Naive B cell (primary cell): ENCODE measurements at regions not wholly inside any gene's neighbourhood (a gene's known extent, or its start where the extent isn't known, plus 50 kb on each side); places are given as distances from the start of the nearest gene placed in this dataset.
A peak's percentile ranks its signal among the peaks of the same experiment; 100 is the strongest.

Experiments used
- ATAC-seq, 2 donors: fragments of 150-1000 bp; cut with Tn5 transposase; 2 replicates each; pipeline ENCODE4 v1.10.0; 2021; ENCODE audit warnings: low read depth in 2 of 2, mild to moderate bottlenecking in 2 of 2, moderate library complexity in 2 of 2
- DNase-seq: peaks from one replicate; pipeline ENCODE4 v3.0.0; 2022
- H3K27ac Mint-ChIP-seq, 6 donors: one replicate each; pipeline ENCODE4 v1.8.0; 2020 to 2022; ENCODE audit warnings: mild to moderate bottlenecking in 6 of 6, mixed read lengths in 6 of 6, moderate library complexity in 5 of 6, inconsistent platforms in 2 of 6
- H3K27me3 Mint-ChIP-seq, 3 donors: one replicate each; pipeline ENCODE4 v1.8.0; 2021 to 2022; ENCODE audit warnings: mixed read lengths in 3 of 3, mild to moderate bottlenecking in 1 of 3
- H3K36me3 Mint-ChIP-seq, 2 donors: one replicate each; pipeline ENCODE4 v1.8.0; 2020 to 2022; ENCODE audit warnings: mixed read lengths in 2 of 2, inconsistent platforms in 1 of 2, mild to moderate bottlenecking in 1 of 2
- H3K4me1 Mint-ChIP-seq, 3 donors: one replicate each; pipeline ENCODE4 v1.8.0; 2020 to 2022; ENCODE audit warnings: mixed read lengths in 3 of 3, inconsistent platforms in 1 of 3, mild to moderate bottlenecking in 1 of 3, moderate library complexity in 1 of 3
- H3K4me3 Mint-ChIP-seq, 8 donors: one replicate each; pipeline ENCODE4 v1.8.0; 2020 to 2022; ENCODE audit warnings: mild to moderate bottlenecking in 8 of 8, mixed read lengths in 8 of 8, moderate library complexity in 8 of 8, inconsistent platforms in 2 of 8
- H3K9me3 Mint-ChIP-seq, 7 donors: one replicate each; pipeline ENCODE4 v1.8.0; 2020 to 2022; ENCODE audit warnings: mixed read lengths in 7 of 7, mild to moderate bottlenecking in 5 of 7, inconsistent platforms in 2 of 7, moderate library complexity in 1 of 7

- Mint-ChIP-seq H3K4me3 (no peak overlapping the region), H3K27me3 (no peaks in the 10 kb centered on the region), H3K9me3 (peaks cover 0 to 15% (median 5%) of the 10 kb centered on the region in 7 donors), H3K36me3 (no peaks in the 10 kb centered on the region), H3K27ac (no peak overlapping the region), H3K4me1 (no peaks in the 10 kb centered on the region)
- DNase-seq: no peak
- ATAC-seq: no peak
These were observed 472.8 kb upstream of the SGCG start for GRCh38 chr13:22707946-22708345.

GRCh38 chr13:22717036-22717435 lies 463.7 kb upstream of the SGCG start:
- Mint-ChIP-seq H3K27me3 (no peaks in the 10 kb centered on the region), H3K27ac (no peak overlapping the region), H3K4me3 (no peak overlapping the region), H3K9me3 (peaks cover 0 to 7% (median 3%) of the 10 kb centered on the region in 7 donors), H3K4me1 (no peaks in the 10 kb centered on the region), H3K36me3 (no peaks in the 10 kb centered on the region)
- ATAC-seq (no peak), DNase-seq (no peak)

DNA sequence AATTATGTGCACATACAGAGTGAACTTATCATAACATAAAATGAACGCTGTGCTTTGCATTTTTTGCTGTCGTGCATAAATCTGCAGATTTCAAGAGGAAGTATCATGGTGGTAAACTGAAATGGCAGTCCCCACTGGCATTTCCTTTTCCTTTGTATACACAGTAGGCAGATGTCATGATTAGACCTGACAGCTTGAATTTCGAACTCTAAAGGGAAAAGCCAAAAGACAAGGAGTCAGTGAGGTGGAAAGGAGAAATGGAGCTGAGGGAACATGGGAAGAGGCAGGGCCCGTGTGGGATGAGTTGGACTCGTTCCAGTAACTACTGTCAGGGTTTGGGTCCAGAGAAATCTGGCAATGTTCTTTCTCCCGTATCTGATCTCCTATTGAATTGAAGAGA lies 454.1 kb upstream of the SGCG start:
- ATAC-seq (no peak), DNase-seq (no peak)
- Mint-ChIP-seq H3K4me3 (no peak overlapping the region), H3K9me3 (peaks cover 0 to 2% (median 0%) of the 10 kb centered on the region in 7 donors), H3K36me3 (no peaks in the 10 kb centered on the region), H3K27ac (no peak overlapping the region), H3K4me1 (no peaks in the 10 kb centered on the region), H3K27me3 (no peaks in the 10 kb centered on the region)

DNA sequence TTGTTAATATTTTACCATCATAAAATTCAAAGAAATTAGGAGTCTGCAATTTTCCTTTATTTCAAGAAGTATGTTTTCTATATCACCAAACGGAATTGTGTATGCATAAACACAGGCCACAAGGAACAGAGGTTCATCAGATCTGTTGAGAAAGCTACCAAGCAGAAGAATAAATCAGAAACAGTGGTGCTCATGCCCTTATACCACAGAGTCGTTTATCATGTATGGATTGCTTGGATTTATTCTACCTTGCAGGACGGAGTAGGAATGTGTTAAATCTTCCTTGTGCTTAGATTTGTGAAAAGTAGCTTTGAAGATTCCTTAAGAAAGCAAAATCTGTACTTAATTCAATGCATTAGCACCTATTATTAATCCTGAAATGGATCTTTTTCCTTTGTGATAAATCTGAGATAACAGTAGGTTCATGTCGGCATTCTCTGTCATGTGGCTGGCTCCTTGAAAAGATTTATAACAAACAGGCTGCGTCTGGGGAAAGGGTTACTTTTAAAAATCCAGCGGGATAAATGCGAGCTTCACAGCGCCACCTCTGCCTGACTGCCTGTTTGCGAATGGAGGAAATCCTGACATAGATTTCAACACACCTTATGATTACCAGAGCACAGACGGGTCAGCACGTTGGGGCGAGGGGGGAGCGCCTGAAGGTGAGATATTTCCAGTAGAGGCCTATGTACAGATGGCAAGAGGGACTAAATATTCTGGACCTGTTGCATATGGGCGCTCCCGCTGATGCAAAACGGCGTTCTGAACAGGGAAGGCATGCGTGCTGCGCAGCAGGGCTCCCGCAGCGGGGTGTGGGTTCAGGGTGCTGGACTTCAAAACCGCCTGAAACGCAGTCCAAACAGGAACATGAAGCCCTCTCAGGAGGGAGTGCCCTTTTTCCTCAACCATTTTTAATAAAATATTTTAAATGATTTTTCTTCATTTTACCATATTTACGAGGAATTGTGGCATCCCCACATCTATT lies 445.5 kb upstream of the SGCG start:
- peaks cover 0 to 21% (median 10%) of the 10 kb centered on the region in 3 donors for H3K27me3 Mint-ChIP-seq
- no peak overlapping the region for H3K27ac Mint-ChIP-seq
- no peaks in the 10 kb centered on the region for H3K36me3 Mint-ChIP-seq
- H3K9me3 Mint-ChIP-seq: peaks cover 0 to 4% (median 1%) of the 10 kb centered on the region in 7 donors
- no peaks in the 10 kb centered on the region for H3K4me1 Mint-ChIP-seq
- no peak overlapping the region for H3K4me3 Mint-ChIP-seq
- ATAC-seq (no peak), DNase-seq (no peak)

DNA sequence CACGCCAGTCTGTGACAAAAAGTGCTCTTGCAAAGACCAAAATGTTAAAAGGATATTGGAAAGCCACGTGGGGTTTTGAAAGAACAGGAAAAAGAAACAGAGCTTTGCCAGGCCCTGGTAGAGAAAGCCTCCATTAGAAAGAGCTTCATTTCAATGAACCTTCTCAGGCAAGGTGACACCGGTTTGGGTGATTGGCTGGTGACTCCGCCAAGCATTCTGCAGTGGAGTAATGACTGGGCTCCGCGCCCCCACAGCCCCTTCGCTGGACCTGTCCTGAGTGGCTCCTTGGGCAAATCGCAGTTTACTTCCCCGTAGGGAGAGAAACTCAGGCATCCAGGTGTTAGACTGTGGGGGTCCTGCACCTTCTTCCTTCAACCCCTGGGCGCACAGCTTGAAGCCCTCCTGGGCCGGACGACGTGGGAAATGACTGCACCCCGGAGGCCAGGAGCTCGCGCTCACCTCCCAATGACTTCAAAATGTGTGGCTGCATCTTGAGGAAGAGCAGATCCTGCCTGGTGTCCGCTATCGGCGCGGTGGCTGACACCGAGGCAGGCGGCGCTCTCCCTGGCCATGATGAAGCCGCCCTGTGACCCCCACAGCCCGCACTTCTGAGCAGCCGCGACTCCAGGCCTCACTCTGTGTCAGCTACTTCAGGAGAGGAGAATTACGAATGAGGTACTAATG lies 444.6 kb upstream of the SGCG start:
- DNase-seq: no peak
- Mint-ChIP-seq H3K4me3 (peak overlapping the region in 1 of 8 donors; percentile 45), H3K27me3 (peaks cover 0 to 21% (median 10%) of the 10 kb centered on the region in 3 donors), H3K36me3 (no peaks in the 10 kb centered on the region), H3K27ac (no peak overlapping the region), H3K9me3 (peaks cover 0 to 8% (median 5%) of the 10 kb centered on the region in 7 donors), H3K4me1 (no peaks in the 10 kb centered on the region)
- ATAC-seq: no peak

- H3K4me1 Mint-ChIP-seq: no peaks in the 10 kb centered on the region
- H3K36me3 Mint-ChIP-seq: no peaks in the 10 kb centered on the region
- no peak for ATAC-seq
- peaks cover 0 to 21% (median 10%) of the 10 kb centered on the region in 3 donors for H3K27me3 Mint-ChIP-seq
- no peak overlapping the region for H3K27ac Mint-ChIP-seq
- no peak for DNase-seq
- H3K4me3 Mint-ChIP-seq: no peak overlapping the region
- H3K9me3 Mint-ChIP-seq: peaks cover 0 to 9% (median 5%) of the 10 kb centered on the region in 7 donors
These were observed 444.0 kb upstream of the SGCG start for GRCh38 chr13:22736768-22737092.

DNA sequence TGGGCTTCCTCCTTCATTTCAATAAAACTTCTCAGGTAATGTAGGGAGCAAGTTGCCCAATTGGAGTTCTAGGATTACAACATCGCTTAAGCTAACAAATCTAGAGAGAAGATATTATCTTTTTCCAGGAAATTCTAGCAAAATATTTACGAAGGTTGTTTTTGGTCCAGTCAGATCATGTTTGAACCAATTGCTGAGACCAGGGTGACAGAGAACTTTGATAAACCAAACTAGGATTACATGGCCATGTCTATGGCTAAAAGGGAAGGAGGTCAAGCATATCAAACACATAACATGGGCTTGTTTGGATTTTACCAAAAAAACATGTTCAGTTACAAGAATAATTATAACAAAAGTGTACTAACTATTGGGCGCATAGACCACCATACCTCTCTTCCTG lies 442.4 kb upstream of the SGCG start:
- no peak overlapping the region for H3K4me3 Mint-ChIP-seq
- no peak for DNase-seq
- peaks cover 0 to 16% (median 10%) of the 10 kb centered on the region in 3 donors for H3K27me3 Mint-ChIP-seq
- peaks cover 0 to 8% (median 4%) of the 10 kb centered on the region in 7 donors for H3K9me3 Mint-ChIP-seq
- no peaks in the 10 kb centered on the region for H3K4me1 Mint-ChIP-seq
- H3K27ac Mint-ChIP-seq: no peak overlapping the region
- ATAC-seq: no peak
- H3K36me3 Mint-ChIP-seq: no peaks in the 10 kb centered on the region

- ATAC-seq: no peak
- Mint-ChIP-seq H3K4me1 (no peaks in the 10 kb centered on the region), H3K36me3 (no peaks in the 10 kb centered on the region), H3K27me3 (peaks cover 0 to 14% (median 7%) of the 10 kb centered on the region in 3 donors), H3K27ac (no peak overlapping the region), H3K9me3 (peaks cover 0 to 8% (median 4%) of the 10 kb centered on the region in 7 donors), H3K4me3 (no peak overlapping the region)
- DNase-seq: no peak
These were observed 440.5 kb upstream of the SGCG start for GRCh38 chr13:22740264-22740663.

- H3K4me1 Mint-ChIP-seq: no peaks in the 10 kb centered on the region
- H3K27me3 Mint-ChIP-seq: no peaks in the 10 kb centered on the region
- DNase-seq (no peak), ATAC-seq (no peak)
- no peaks in the 10 kb centered on the region for H3K36me3 Mint-ChIP-seq
- no peak overlapping the region for H3K4me3 Mint-ChIP-seq
- peaks cover 0 to 8% (median 4%) of the 10 kb centered on the region in 7 donors for H3K9me3 Mint-ChIP-seq
- H3K27ac Mint-ChIP-seq: no peak overlapping the region
These were observed 435.9 kb upstream of the SGCG start for GRCh38 chr13:22744688-22745452.

- H3K4me3 Mint-ChIP-seq: no peak overlapping the region
- no peak overlapping the region for H3K27ac Mint-ChIP-seq
- no peaks in the 10 kb centered on the region for H3K36me3 Mint-ChIP-seq
- peaks cover 0 to 8% (median 7%) of the 10 kb centered on the region in 3 donors for H3K27me3 Mint-ChIP-seq
- no peaks in the 10 kb centered on the region for H3K4me1 Mint-ChIP-seq
- no peak for ATAC-seq
- peaks cover 0 to 12% (median 6%) of the 10 kb centered on the region in 7 donors for H3K9me3 Mint-ChIP-seq
- DNase-seq: no peak
These were observed 431.8 kb upstream of the SGCG start for GRCh38 chr13:22748866-22749577.

DNA sequence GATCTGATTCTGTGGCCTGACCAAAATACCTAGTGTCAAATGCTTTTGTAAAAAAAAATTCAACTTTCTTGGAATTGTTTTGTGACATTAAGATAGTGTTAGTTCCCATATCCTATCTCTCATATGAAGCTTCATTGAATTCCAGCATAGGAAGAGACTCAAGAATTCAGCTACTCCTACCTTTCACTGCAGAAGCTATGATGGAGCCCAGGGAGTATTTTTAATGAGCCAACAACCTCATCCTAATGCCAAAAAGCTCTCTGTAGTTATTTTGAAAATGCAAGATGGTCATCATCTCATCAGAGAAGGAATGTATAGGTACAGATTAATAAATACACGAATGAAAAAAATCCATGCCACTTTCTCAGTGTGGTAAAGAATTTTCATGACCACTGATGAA lies 431.2 kb upstream of the SGCG start:
- DNase-seq (no peak), ATAC-seq (no peak)
- H3K4me3 Mint-ChIP-seq: no peak overlapping the region
- H3K4me1 Mint-ChIP-seq: no peaks in the 10 kb centered on the region
- peaks cover 0 to 12% (median 6%) of the 10 kb centered on the region in 7 donors for H3K9me3 Mint-ChIP-seq
- H3K27ac Mint-ChIP-seq: no peak overlapping the region
- no peaks in the 10 kb centered on the region for H3K36me3 Mint-ChIP-seq
- H3K27me3 Mint-ChIP-seq: peaks cover 0 to 8% (median 7%) of the 10 kb centered on the region in 3 donors

DNA sequence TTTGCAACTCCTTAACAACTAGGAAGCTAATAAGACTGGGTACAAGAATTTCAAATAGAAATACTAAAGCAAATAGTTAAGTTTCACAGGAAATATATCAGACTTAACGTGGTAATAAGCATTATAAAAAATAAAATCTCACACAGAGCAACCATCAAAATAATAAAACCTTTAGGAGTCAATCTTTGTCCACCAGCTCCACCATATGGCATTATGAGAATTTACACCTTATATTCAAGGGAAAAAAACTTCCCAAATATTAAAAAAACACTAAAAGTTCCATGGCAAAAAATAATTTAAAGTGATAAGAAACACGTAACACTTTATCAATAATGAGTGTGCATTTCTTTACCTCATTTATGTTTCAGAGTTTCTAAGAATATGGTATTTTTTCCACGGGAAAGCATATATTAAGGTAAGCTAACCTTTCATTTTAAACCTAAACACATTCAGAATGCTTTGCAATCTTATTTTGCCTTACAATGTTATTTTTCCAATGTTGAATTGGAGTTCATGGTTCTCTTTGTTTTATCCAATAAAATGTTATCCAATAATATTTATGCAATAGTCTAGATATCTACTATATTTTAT lies 423.2 kb upstream of the SGCG start:
- Mint-ChIP-seq H3K27ac (no peak overlapping the region), H3K36me3 (no peaks in the 10 kb centered on the region), H3K27me3 (peaks cover 0 to 3% (median 0%) of the 10 kb centered on the region in 3 donors), H3K4me3 (no peak overlapping the region), H3K9me3 (peaks cover 0 to 8% (median 3%) of the 10 kb centered on the region in 7 donors), H3K4me1 (no peaks in the 10 kb centered on the region)
- DNase-seq: no peak
- ATAC-seq: no peak
